HUDEP-2 (cell line): ENCODE measurements at regions not wholly inside any gene's neighbourhood (a gene's known extent, or its start where the extent isn't known, plus 50 kb on each side); places are given as distances from the start of the nearest gene placed in this dataset.
"Not testable (repeated sequence)": the region's sequence is repeated elsewhere in the genome, so short reads cannot be mapped to it uniquely, and the experiment has no call there.

Experiments
- DNase-seq, 76 experiments: peaks; one replicate each; lab custom pipeline; 2025; ENCODE audit not compliant: unreplicated experiment in 76 of 76; lab: John Stamatoyannopoulos, UW

- no peak for DNase-seq
Observed at GRCh38 chr9:80797831-80798688, 891.3 kb downstream of the TLE1 start.

DNA sequence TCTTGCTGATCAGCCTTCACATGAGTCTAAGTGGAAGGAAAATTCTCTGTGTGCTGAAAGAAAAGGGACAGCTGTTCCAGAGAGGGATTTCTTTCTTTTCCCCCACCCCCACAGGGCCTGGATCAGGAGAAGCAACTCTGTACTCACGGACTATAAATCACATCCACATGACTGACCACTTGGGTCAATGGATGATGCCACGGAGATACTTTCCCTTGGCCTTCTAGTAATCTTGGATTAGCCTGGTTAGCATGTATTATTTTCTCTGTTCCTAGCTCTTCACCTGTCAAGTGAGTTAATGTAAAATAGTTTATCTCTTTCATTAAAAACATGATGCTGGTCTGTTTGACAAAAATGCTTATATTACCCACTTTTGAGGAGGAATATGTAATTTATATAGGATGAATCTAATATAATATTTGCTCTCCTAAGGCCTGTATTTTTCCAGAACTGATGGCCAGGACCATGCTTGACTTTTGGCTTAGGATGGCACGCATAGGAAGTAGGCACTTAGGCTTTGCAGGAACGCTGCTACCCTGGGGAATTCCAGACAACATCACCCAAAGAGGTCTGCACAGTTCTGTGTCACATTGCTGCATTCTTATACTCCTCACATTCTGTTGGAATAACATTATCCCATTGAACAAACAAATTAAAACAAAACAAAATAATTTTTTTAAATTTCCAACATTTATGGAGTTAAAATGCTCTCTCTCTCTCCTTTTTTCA, 892.1 kb downstream of the TLE1 start:
- no peak for DNase-seq

- no peak for DNase-seq
Observed at GRCh38 chr9:80796632-80797031, 892.7 kb downstream of the TLE1 start.

GRCh38 chr9:80794197-80794596, 895.1 kb downstream of the TLE1 start:
- DNase-seq, result no peak

GRCh38 chr9:80793706-80794105, 895.6 kb downstream of the TLE1 start:
- DNase-seq, result no peak

GRCh38 chr9:80792726-80793125, 896.6 kb downstream of the TLE1 start:
- no peak for DNase-seq

DNA sequence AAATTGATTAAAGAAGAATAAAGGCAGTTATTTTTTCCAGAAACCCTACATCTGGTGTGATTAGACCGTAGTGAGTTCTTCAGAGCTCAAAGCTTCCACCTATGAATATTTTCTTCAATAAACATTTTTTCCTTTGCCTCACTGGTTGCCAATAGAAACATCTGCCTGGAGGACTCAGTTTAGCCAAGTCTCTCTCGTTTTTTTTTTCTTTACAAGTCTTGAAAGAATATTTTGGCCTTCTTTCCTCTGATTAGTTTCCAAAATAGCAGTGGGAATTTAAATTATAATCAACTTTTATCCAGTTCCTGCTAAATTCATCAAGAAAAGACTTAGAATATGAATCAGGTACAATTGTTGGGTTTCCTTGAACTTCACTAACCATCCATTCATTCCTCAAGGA, 897.5 kb downstream of the TLE1 start:
- no peak for DNase-seq

- no peak for DNase-seq
Observed at GRCh38 chr9:80790764-80791163, 898.6 kb downstream of the TLE1 start.

- no peak for DNase-seq
Observed at GRCh38 chr9:80789831-80790230, 899.5 kb downstream of the TLE1 start.

- no peak for DNase-seq
Observed at GRCh38 chr9:80787636-80788035, 901.7 kb downstream of the TLE1 start.

- DNase-seq, result no peak
Observed at GRCh38 chr9:80784647-80785046, 904.7 kb downstream of the TLE1 start.

DNA sequence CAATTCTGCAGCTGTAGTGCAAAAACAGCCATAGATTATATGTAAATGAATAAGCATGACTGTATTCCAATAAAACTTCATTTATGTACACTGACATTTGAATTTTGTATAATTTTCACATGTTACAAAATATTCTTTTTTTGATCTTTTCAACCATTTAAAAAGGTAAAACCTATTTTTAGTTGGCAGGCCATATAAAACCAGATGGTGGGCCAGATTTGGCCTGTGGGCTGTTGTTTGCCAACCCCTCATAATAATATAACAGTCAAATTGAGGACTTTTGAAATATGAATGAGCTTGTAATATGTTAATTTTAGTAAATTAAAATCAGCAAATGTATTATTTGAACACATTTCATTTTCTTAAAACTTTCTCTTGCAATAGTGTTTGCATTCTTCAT, 913.4 kb downstream of the TLE1 start:
- DNase-seq, result no peak

GRCh38 chr9:80775530-80775929, 913.8 kb downstream of the TLE1 start:
- no peak for DNase-seq

- DNase-seq, result no peak
Observed at GRCh38 chr9:80771555-80772347, 917.6 kb downstream of the TLE1 start.

DNA sequence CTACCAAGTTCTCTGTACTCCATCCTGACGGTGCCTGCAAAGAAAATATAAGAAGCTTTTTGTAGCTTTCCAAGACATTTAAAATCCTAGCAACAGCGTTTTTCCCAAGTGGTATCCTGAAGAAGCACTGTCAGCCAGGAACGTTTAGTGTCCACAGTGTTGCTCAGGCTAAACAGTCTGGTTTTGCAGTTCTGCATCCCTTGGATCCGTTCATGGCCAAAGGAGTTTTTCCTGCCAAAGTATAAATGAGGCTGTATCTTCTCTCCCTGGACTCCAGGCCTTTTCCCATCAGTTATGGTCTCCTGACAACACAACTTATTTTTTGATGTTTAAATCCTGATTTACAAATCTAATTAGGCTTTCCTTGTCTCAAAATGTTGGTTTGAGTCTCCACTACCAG, 925.8 kb downstream of the TLE1 start:
- no peak for DNase-seq

DNA sequence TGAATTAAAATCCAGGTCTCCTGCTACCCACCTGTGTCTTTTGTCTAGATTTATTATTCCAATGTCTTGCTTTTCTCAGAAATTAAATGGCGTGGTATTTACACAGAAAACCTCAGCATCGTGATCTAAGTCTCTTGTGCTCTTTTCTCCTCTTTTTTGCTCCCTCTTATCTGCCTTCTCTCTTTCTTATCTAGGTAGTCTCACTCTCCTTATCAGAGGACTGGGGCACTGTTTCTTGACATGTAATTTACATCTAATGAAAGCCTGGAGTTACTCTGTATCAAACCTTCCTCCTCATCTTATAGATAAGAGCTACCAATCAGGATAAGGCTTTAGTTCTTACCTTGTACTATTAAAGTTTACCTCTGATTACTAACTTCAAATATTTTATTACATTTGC, 933.8 kb downstream of the TLE1 start:
- DNase-seq, result no peak

GRCh38 chr9:80747056-80747455, 942.3 kb downstream of the TLE1 start:
- DNase-seq, result not testable (repeated sequence)

DNA sequence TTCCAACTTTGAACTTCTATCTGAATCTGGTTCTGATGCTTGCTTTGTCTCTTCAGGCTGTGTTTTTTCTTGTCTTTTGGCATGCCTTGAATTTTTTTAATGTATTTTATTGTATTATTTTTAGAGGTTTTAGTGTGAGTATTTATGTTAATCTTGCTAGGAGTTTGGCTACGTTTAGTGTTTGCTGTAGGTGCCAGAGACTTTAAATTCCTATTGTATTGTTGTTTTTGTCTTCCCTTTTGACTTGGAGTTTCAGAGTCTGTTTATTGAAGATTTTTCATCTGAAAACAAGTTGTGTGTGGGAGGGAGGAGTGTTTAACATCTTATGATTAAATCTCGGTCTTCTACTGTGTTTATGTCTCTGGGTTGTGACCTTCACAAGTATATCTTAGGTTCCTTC, 956.8 kb downstream of the TLE1 start:
- no peak for DNase-seq

DNA sequence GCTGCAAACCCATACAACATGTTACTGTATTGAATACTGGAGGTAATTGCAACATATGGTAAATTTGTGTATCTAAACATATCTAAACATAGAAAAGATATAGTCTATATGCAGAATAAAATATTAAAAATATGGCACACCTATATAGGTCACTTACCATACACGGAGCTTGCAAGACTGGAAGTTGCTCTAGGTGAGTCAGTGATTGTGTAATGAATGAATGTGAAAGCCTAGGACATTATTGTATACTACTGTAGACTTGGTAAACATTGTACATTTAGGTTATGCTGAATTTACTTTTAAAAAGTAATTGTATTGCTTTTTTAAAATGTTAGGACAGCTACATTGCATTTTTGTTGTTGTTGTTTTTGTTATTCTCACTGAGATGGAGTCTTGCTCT, 968.8 kb downstream of the TLE1 start:
- no peak for DNase-seq

- no peak for DNase-seq
Observed at GRCh38 chr9:80707120-80707519, 982.2 kb downstream of the TLE1 start.

DNA sequence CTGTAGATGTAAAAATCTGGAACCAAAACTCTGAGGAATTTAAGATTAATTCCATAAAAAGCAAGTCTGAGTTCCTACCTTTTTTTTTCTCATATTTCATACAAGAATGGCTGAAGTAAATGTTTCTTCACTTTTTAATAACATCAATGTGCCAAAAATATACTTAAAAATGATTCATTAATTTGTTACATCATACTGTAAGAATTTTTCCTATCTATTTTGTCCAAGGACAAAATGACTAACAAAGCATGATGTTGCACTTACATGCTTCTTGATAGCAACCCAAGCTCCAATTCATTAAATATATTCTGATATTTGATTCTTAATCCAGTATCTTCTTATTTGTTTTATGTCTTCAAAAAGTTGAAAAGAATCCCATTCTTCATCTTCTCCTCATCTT, 988.3 kb downstream of the TLE1 start:
- DNase-seq, result no peak
